ENCODE measurements at regions not wholly inside any gene's neighbourhood (a gene's known extent, or its start where the extent isn't known, plus 50 kb on each side); places are given as distances from the start of the nearest gene placed in this dataset.
A peak's percentile ranks its signal among the peaks of the same experiment; 100 is the strongest.

- Histone ChIP-seq H3K27me3 (ENCODE audit: control insufficient read depth, insufficient read depth, low read length) (no peaks in the 10 kb centered on the region), H3K4me3 (ENCODE audit: low read length in 3 of 3) (no peak overlapping the region), H3K9me3 (ENCODE audit: control insufficient read depth in 2 of 3, insufficient read depth in 1 of 3, low read length in 3 of 3) (no peaks in the 10 kb centered on the region), H3K36me3 (ENCODE audit: control insufficient read depth in 2 of 3, insufficient read depth in 3 of 3, low read length in 3 of 3) (no peaks in the 10 kb centered on the region), H3K27ac (ENCODE audit: low read depth in 2 of 2, low read length in 2 of 2) (no peak overlapping the region), H3K9ac (ENCODE audit: low read length in 3 of 3) (no peak overlapping the region), H3K4me1 (ENCODE audit: control insufficient read depth in 2 of 3, insufficient read depth in 2 of 3, low read depth in 1 of 3, low read length in 3 of 3) (no peaks in the 10 kb centered on the region)
- FAIRE-seq (no peak), DNase-seq (peak in 2 of 5 donors; percentile 19 to 30)
- intact Hi-C loops (cut with DNase I), result no loop called here
- no peak for TF ChIP-seq CTCF (IDR thresholded peaks at IDR 0.05; ENCODE audit: borderline replicate concordance, extremely low read depth, insufficient read depth)
Measured at GRCh38 chr18:2482706-2483475, 88.4 kb downstream of the METTL4 start.

- FAIRE-seq (no peak), DNase-seq (peak in 2 of 5 donors; percentile 80 to 85)
- no peaks in the 10 kb centered on the region for H3K9me3 ChIP-seq (ENCODE audit: control insufficient read depth in 2 of 3, insufficient read depth in 1 of 3, low read length in 3 of 3)
- intact Hi-C loops (cut with DNase I), result no loop called here
- H3K27me3 ChIP-seq (ENCODE audit: control insufficient read depth, insufficient read depth, low read length), result no peaks in the 10 kb centered on the region
- H3K36me3 ChIP-seq (ENCODE audit: control insufficient read depth in 2 of 3, insufficient read depth in 3 of 3, low read length in 3 of 3), result no peaks in the 10 kb centered on the region
- no peak overlapping the region for H3K27ac ChIP-seq (ENCODE audit: low read depth in 2 of 2, low read length in 2 of 2)
- H3K9ac ChIP-seq (ENCODE audit: low read length in 3 of 3), result no peak overlapping the region
- H3K4me1 ChIP-seq (ENCODE audit: control insufficient read depth in 2 of 3, insufficient read depth in 2 of 3, low read depth in 1 of 3, low read length in 3 of 3), result no peaks in the 10 kb centered on the region
- H3K4me3 ChIP-seq (ENCODE audit: low read length in 3 of 3), result no peak overlapping the region
- TF ChIP-seq CTCF (IDR thresholded peaks at IDR 0.05; ENCODE audit: borderline replicate concordance, extremely low read depth, insufficient read depth), result no peak
Measured at GRCh38 chr18:2485983-2486382, 85.3 kb downstream of the METTL4 start.

- peak in 2 of 5 donors; percentile 75 for DNase-seq
- Histone ChIP-seq H3K4me1 (ENCODE audit: control insufficient read depth in 2 of 3, insufficient read depth in 2 of 3, low read depth in 1 of 3, low read length in 3 of 3) (no peaks in the 10 kb centered on the region), H3K27me3 (ENCODE audit: control insufficient read depth, insufficient read depth, low read length) (no peaks in the 10 kb centered on the region), H3K36me3 (ENCODE audit: control insufficient read depth in 2 of 3, insufficient read depth in 3 of 3, low read length in 3 of 3) (no peaks in the 10 kb centered on the region), H3K9ac (ENCODE audit: low read length in 3 of 3) (no peak overlapping the region), H3K9me3 (ENCODE audit: control insufficient read depth in 2 of 3, insufficient read depth in 1 of 3, low read length in 3 of 3) (no peaks in the 10 kb centered on the region), H3K4me3 (ENCODE audit: low read length in 3 of 3) (no peak overlapping the region), H3K27ac (ENCODE audit: low read depth in 2 of 2, low read length in 2 of 2) (no peak overlapping the region)
- no peak for FAIRE-seq
- intact Hi-C loops (cut with DNase I), result no loop called here
- no peak for TF ChIP-seq CTCF (IDR thresholded peaks at IDR 0.05; ENCODE audit: borderline replicate concordance, extremely low read depth, insufficient read depth)
Measured at GRCh38 chr18:2486426-2486825, 84.9 kb downstream of the METTL4 start.

Data from kidney (tissue), 13 donors.